Stimulated activated naive CD8-positive, alpha-beta T cell treated with anti-CD3 and anti-CD28 coated beads, Interleukin-15, amount 100 ng/mL, for 72 hours (primary cell): ENCODE measurements at regions not wholly inside any gene's neighbourhood (a gene's known extent, or its start where the extent isn't known, plus 50 kb on each side); places are given as distances from the start of the nearest gene placed in this dataset.
A peak's percentile ranks its signal among the peaks of the same experiment; 100 is the strongest.
"Not testable (repeated sequence)": the region's sequence is repeated elsewhere in the genome, so short reads cannot be mapped to it uniquely, and the experiment has no call there.

Source experiments
- ATAC-seq: fragments of 150-1000 bp; cut with Tn5 transposase; 2 replicates; pipeline ENCODE4 v1.10.0; 2021; ENCODE audit warnings: mild to moderate bottlenecking, moderate library complexity
- DNase-seq, 2 donors: peaks; one replicate each; pipeline ENCODE4 v3.0.0; 2021 to 2022
- H3K27ac Mint-ChIP-seq, 2 donors: one replicate each; pipeline ENCODE4 v1.8.0; 2022; ENCODE audit warnings: mild to moderate bottlenecking in 2 of 2, mixed read lengths in 2 of 2, moderate library complexity in 2 of 2
- H3K27me3 Mint-ChIP-seq: one replicate; pipeline ENCODE4 v1.8.0; 2022; ENCODE audit warnings: mixed read lengths
- H3K4me1 Mint-ChIP-seq: one replicate; pipeline ENCODE4 v1.8.0; 2022; ENCODE audit warnings: mild to moderate bottlenecking, mixed read lengths
- H3K4me3 Mint-ChIP-seq, 2 donors: one replicate each; pipeline ENCODE4 v1.8.0; 2022; ENCODE audit warnings: mild to moderate bottlenecking in 2 of 2, mixed read lengths in 2 of 2, moderate library complexity in 1 of 2
- H3K9me3 Mint-ChIP-seq, 2 donors: one replicate each; pipeline ENCODE4 v1.8.0; 2022; ENCODE audit warnings: mixed read lengths in 2 of 2

GRCh38 chr7:79767876-79768560 is 314.6 kb upstream of the MAGI2 start:
- not testable (repeated sequence) for H3K27me3 Mint-ChIP-seq, H3K4me1 Mint-ChIP-seq, H3K27ac Mint-ChIP-seq, H3K4me3 Mint-ChIP-seq, H3K9me3 Mint-ChIP-seq, ATAC-seq, DNase-seq

- not testable (repeated sequence) for H3K27ac Mint-ChIP-seq, DNase-seq, H3K4me3 Mint-ChIP-seq
Measured at GRCh38 chr7:79767192-79767591, 313.7 kb upstream of the MAGI2 start.

GRCh38 chr7:79761876-79762429 is 308.5 kb upstream of the MAGI2 start:
- Mint-ChIP-seq H3K9me3 (peaks cover 16 to 27% of the 10 kb centered on the region in 2 donors), H3K27ac (no peak overlapping the region), H3K4me3 (no peak overlapping the region), H3K4me1 (peaks cover under 1% of the 10 kb centered on the region), H3K27me3 (peaks cover 25% of the 10 kb centered on the region)
- DNase-seq = no peak
- ATAC-seq = no peak

More at GRCh38 chr7:79767192-79767591, 313.7 kb upstream of the MAGI2 start:
- not testable (repeated sequence) for H3K9me3 Mint-ChIP-seq, ATAC-seq, H3K4me1 Mint-ChIP-seq, H3K27me3 Mint-ChIP-seq

GRCh38 chr7:79750941-79751340 is 297.5 kb upstream of the MAGI2 start:
- H3K27ac Mint-ChIP-seq, H3K4me1 Mint-ChIP-seq, H3K9me3 Mint-ChIP-seq, H3K27me3 Mint-ChIP-seq, DNase-seq, H3K4me3 Mint-ChIP-seq, ATAC-seq: not testable (repeated sequence)

- Mint-ChIP-seq H3K27me3 (no peaks in the 10 kb centered on the region), H3K4me1 (no peaks in the 10 kb centered on the region), H3K27ac (no peak overlapping the region)
Measured at GRCh38 chr7:79749856-79750255, 296.4 kb upstream of the MAGI2 start.

GRCh38 chr7:79741684-79742083 is 288.2 kb upstream of the MAGI2 start:
- DNase-seq (no peak), ATAC-seq (no peak)
- no peak overlapping the region for H3K27ac Mint-ChIP-seq
- no peaks in the 10 kb centered on the region for H3K4me1 Mint-ChIP-seq
- no peak overlapping the region for H3K4me3 Mint-ChIP-seq
- H3K9me3 Mint-ChIP-seq = no peaks in the 10 kb centered on the region
- no peaks in the 10 kb centered on the region for H3K27me3 Mint-ChIP-seq

More at GRCh38 chr7:79749856-79750255, 296.4 kb upstream of the MAGI2 start:
- DNase-seq = no peak
- no peak for ATAC-seq
- H3K9me3 Mint-ChIP-seq = peaks cover 0 to 3% of the 10 kb centered on the region in 2 donors
- no peak overlapping the region for H3K4me3 Mint-ChIP-seq

- Mint-ChIP-seq H3K27me3 (no peaks in the 10 kb centered on the region), H3K27ac (no peak overlapping the region), H3K4me1 (no peaks in the 10 kb centered on the region), H3K4me3 (no peak overlapping the region), H3K9me3 (no peaks in the 10 kb centered on the region)
- ATAC-seq (no peak), DNase-seq (no peak)
Measured at GRCh38 chr7:79740076-79740475, 286.6 kb upstream of the MAGI2 start.

GRCh38 chr7:79739036-79739709 is 285.7 kb upstream of the MAGI2 start:
- H3K4me3 Mint-ChIP-seq, H3K9me3 Mint-ChIP-seq, H3K27me3 Mint-ChIP-seq, H3K4me1 Mint-ChIP-seq, ATAC-seq, DNase-seq, H3K27ac Mint-ChIP-seq: not testable (repeated sequence)

- Mint-ChIP-seq H3K9me3 (peaks cover 14 to 28% of the 10 kb centered on the region in 2 donors), H3K27ac (no peak overlapping the region), H3K4me3 (no peak overlapping the region), H3K4me1 (no peaks in the 10 kb centered on the region), H3K27me3 (no peaks in the 10 kb centered on the region)
- no peak for ATAC-seq
- no peak for DNase-seq
Measured at GRCh38 chr7:79736418-79736817, 283.0 kb upstream of the MAGI2 start.

GRCh38 chr7:79735012-79735411 is 281.5 kb upstream of the MAGI2 start:
- no peak overlapping the region for H3K4me3 Mint-ChIP-seq
- H3K4me1 Mint-ChIP-seq = no peaks in the 10 kb centered on the region
- ATAC-seq (no peak), DNase-seq (no peak)
- H3K9me3 Mint-ChIP-seq = peaks cover 20 to 37% of the 10 kb centered on the region in 2 donors
- H3K27me3 Mint-ChIP-seq = no peaks in the 10 kb centered on the region
- no peak overlapping the region for H3K27ac Mint-ChIP-seq

- DNase-seq (no peak), ATAC-seq (no peak)
- Mint-ChIP-seq H3K9me3 (peaks cover 20 to 37% of the 10 kb centered on the region in 2 donors), H3K27ac (no peak overlapping the region), H3K4me1 (no peaks in the 10 kb centered on the region), H3K27me3 (no peaks in the 10 kb centered on the region), H3K4me3 (no peak overlapping the region)
Measured at GRCh38 chr7:79734181-79734580, 280.7 kb upstream of the MAGI2 start.

GRCh38 chr7:79732535-79732934 is 279.1 kb upstream of the MAGI2 start:
- DNase-seq (no peak), ATAC-seq (no peak)
- Mint-ChIP-seq H3K27me3 (no peaks in the 10 kb centered on the region), H3K4me1 (no peaks in the 10 kb centered on the region), H3K4me3 (no peak overlapping the region), H3K9me3 (peaks cover 20 to 37% of the 10 kb centered on the region in 2 donors), H3K27ac (no peak overlapping the region)

GRCh38 chr7:79730971-79731370 is 277.5 kb upstream of the MAGI2 start:
- Mint-ChIP-seq H3K9me3 (peaks cover 20 to 37% of the 10 kb centered on the region in 2 donors), H3K27me3 (no peaks in the 10 kb centered on the region), H3K27ac (no peak overlapping the region), H3K4me3 (no peak overlapping the region), H3K4me1 (no peaks in the 10 kb centered on the region)
- ATAC-seq (no peak), DNase-seq (no peak)

GRCh38 chr7:79723833-79724618 is 270.6 kb upstream of the MAGI2 start:
- no peak overlapping the region for H3K4me3 Mint-ChIP-seq
- no peak overlapping the region for H3K27ac Mint-ChIP-seq
- H3K9me3 Mint-ChIP-seq = no peaks in the 10 kb centered on the region
- ATAC-seq (no peak), DNase-seq (no peak)
- H3K4me1 Mint-ChIP-seq = no peaks in the 10 kb centered on the region
- H3K27me3 Mint-ChIP-seq = no peaks in the 10 kb centered on the region

GRCh38 chr7:79722217-79722616 is 268.8 kb upstream of the MAGI2 start:
- DNase-seq (no peak), ATAC-seq (no peak)
- H3K9me3 Mint-ChIP-seq = no peaks in the 10 kb centered on the region
- H3K4me3 Mint-ChIP-seq = no peak overlapping the region
- H3K27ac Mint-ChIP-seq = no peak overlapping the region
- no peaks in the 10 kb centered on the region for H3K4me1 Mint-ChIP-seq
- no peaks in the 10 kb centered on the region for H3K27me3 Mint-ChIP-seq

- ATAC-seq (peak; percentile 28), DNase-seq (no peak)
- H3K4me3 Mint-ChIP-seq = no peak overlapping the region
- H3K9me3 Mint-ChIP-seq = no peaks in the 10 kb centered on the region
- no peaks in the 10 kb centered on the region for H3K4me1 Mint-ChIP-seq
- H3K27me3 Mint-ChIP-seq = no peaks in the 10 kb centered on the region
- H3K27ac Mint-ChIP-seq = no peak overlapping the region
Measured at GRCh38 chr7:79719216-79719615, 265.7 kb upstream of the MAGI2 start.
